Ishikawa (cell line): ENCODE measurements at regions not wholly inside any gene's neighbourhood (a gene's known extent, or its start where the extent isn't known, plus 50 kb on each side); places are given as distances from the start of the nearest gene placed in this dataset.

Experiments
- CEBPB ChIP-seq: IDR thresholded peaks from 2 replicates; pipeline ENCODE4 v1.6.1; 2012
- CREB1 ChIP-seq: IDR thresholded peaks from 2 replicates; pipeline ENCODE4 v1.6.1; 2012; ENCODE audit warnings: low read depth
- EGR1 ChIP-seq: IDR thresholded peaks from 2 replicates; pipeline ENCODE4 v1.6.1; 2012
- EP300 ChIP-seq: IDR thresholded peaks from 2 replicates; pipeline ENCODE4 v1.6.1; 2012; ENCODE audit warnings: borderline replicate concordance
- FOXM1 ChIP-seq: IDR thresholded peaks from 2 replicates; pipeline ENCODE4 v1.6.1; 2012; ENCODE audit warnings: low read depth, borderline replicate concordance
- NFIC ChIP-seq: IDR thresholded peaks from 2 replicates; pipeline ENCODE4 v1.6.1; 2012
- RAD21 ChIP-seq: IDR thresholded peaks from 2 replicates; pipeline ENCODE4 v1.6.1; 2012; ENCODE audit warnings: low read depth
- TAF1 ChIP-seq: IDR thresholded peaks from 2 replicates; pipeline ENCODE4 v1.6.1; 2012; ENCODE audit warnings: low read depth, mild to moderate bottlenecking
- TCF12 ChIP-seq: IDR thresholded peaks from 2 replicates; pipeline ENCODE4 v1.6.1; 2012; ENCODE audit warnings: low read depth
- TEAD4 ChIP-seq: IDR thresholded peaks from 2 replicates; pipeline ENCODE4 v1.6.1; 2012
- YY1 ChIP-seq: IDR thresholded peaks from 2 replicates; pipeline ENCODE4 v1.6.1; 2012; ENCODE audit warnings: low read depth
- ZBTB7A ChIP-seq: IDR thresholded peaks from 2 replicates; pipeline ENCODE4 v1.6.1; 2012; ENCODE audit warnings: low read depth
- TF ChIP-seq, protein P1 (sequence below): IDR thresholded peaks from 2 replicates; pipeline ENCODE4 v1.6.1; 2012
- TF ChIP-seq, protein P2 (sequence below): IDR thresholded peaks from 2 replicates; pipeline ENCODE4 v1.6.1; 2012; ENCODE audit warnings: low read depth, mild to moderate bottlenecking
- TF ChIP-seq, protein P3 (sequence below): IDR thresholded peaks from 2 replicates; pipeline ENCODE4 v1.6.1; 2012

DNA sequence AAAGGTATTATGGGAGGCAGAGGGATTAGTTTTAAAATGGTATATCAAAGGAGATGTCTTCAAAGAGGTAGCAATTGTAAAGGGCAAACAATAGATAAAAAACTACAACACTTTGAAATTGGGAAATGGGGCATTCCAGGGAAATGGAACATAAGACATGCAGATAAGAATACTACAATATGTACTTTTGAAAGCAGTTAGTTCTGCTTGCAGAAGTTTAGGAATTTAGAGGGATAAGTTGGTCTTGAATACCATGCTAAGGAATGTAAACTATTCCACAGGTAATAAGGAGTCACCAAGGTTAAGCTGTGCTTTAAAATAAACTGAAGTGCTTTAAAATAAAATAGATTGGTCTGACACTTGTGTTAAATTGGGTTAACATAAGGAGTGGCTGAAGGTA is 571.7 kb upstream of the ACVR2A start:
- TF ChIP-seq TEAD4 (peak; percentile 34; the same call in 1 of the 2 replicates), TAF1 (no peak)

DNA sequence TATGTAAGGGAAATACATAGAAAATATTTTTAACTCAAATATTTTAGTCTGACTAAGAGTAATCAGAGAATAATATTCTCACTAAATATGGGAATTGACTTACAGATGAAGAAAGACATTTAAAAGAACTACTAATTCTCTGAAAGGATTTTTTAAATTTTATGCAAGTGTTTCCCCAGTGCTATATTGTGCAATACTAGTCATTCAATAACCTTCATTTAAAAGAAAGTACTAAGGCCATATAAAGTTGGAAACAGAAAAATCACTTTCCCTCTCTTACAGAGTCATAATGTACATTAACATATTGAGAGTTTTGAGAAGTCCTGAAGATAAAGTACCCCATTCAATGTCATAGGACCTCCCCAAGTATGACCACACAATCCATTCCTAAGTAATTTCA is 584.6 kb upstream of the ACVR2A start:
- no peak for TF ChIP-seq RAD21
- no peak for TF ChIP-seq TCF12
- no peak for TF ChIP-seq FOXM1
- TF ChIP-seq, protein P1, sequence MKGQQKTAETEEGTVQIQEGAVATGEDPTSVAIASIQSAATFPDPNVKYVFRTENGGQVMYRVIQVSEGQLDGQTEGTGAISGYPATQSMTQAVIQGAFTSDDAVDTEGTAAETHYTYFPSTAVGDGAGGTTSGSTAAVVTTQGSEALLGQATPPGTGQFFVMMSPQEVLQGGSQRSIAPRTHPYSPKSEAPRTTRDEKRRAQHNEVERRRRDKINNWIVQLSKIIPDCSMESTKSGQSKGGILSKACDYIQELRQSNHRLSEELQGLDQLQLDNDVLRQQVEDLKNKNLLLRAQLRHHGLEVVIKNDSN: no peak
- TF ChIP-seq CEBPB: peak; percentile 28; the same call in 1 of the 2 replicates
- TF ChIP-seq TAF1: no peak

DNA sequence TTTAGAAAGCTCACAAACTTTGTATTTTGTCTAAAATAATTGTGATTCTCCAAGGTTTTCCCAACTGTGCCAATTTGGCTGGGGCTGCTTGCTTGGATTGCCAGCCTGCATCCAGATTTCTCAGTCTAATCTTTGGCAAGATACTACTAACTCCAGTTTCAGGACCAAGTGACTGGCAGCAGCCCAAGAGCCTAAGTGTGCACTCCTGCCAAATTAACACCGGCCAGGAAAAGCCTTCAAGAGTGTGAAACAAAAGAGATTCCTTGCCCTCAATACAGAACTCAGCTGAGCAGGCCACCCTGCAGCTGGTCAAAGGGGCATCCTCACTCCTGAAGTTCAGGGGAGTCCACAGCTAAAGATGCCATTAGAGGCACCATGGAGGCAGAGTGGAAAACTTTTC is 589.0 kb upstream of the ACVR2A start:
- TF ChIP-seq YY1: no peak
- TF ChIP-seq CREB1: no peak
- TF ChIP-seq TEAD4: no peak
- no peak for TF ChIP-seq TAF1
- TF ChIP-seq ZBTB7A: no peak
- TF ChIP-seq, protein P2, sequence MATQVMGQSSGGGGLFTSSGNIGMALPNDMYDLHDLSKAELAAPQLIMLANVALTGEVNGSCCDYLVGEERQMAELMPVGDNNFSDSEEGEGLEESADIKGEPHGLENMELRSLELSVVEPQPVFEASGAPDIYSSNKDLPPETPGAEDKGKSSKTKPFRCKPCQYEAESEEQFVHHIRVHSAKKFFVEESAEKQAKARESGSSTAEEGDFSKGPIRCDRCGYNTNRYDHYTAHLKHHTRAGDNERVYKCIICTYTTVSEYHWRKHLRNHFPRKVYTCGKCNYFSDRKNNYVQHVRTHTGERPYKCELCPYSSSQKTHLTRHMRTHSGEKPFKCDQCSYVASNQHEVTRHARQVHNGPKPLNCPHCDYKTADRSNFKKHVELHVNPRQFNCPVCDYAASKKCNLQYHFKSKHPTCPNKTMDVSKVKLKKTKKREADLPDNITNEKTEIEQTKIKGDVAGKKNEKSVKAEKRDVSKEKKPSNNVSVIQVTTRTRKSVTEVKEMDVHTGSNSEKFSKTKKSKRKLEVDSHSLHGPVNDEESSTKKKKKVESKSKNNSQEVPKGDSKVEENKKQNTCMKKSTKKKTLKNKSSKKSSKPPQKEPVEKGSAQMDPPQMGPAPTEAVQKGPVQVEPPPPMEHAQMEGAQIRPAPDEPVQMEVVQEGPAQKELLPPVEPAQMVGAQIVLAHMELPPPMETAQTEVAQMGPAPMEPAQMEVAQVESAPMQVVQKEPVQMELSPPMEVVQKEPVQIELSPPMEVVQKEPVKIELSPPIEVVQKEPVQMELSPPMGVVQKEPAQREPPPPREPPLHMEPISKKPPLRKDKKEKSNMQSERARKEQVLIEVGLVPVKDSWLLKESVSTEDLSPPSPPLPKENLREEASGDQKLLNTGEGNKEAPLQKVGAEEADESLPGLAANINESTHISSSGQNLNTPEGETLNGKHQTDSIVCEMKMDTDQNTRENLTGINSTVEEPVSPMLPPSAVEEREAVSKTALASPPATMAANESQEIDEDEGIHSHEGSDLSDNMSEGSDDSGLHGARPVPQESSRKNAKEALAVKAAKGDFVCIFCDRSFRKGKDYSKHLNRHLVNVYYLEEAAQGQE: no peak
- TF ChIP-seq EP300: no peak
- no peak for TF ChIP-seq FOXM1
- TF ChIP-seq, protein P3, sequence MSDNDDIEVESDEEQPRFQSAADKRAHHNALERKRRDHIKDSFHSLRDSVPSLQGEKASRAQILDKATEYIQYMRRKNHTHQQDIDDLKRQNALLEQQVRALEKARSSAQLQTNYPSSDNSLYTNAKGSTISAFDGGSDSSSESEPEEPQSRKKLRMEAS: no peak
- TF ChIP-seq, protein P1: no peak

DNA sequence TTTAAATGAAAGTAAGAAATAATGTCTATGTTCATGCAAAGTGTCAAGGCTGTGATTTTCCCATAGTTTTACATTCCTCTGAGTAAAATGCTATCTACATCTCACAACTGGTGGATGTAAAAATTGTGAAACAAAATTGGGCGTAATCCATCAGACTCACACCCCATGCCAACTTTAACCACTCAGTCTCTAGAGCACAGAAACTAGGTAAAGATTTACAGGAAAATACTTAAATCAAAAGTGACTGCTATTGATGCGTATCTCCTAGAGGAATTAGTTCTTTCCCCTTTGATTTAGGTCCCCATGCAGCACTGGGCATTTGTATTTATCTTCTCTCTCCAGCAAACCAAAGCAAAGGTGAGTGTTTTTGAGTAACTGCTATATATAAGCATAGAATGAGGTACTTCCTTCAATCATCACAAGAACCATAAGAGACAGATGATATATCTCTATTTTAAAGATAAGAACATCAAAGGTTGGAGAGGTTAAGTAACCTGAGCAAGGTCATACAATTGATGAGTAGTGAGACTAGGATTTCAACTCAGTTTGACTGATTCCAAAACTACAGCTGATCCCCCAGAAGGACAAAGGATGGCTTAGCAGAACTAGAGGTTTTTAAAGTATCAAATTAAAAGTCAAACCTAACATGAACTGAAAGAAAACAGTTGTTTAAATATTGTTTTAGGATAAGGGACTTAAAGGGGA is 594.0 kb upstream of the ACVR2A start:
- TF ChIP-seq TAF1: no peak
- no peak for TF ChIP-seq ZBTB7A
- no peak for TF ChIP-seq NFIC
- TF ChIP-seq EP300: no peak
- TF ChIP-seq TEAD4: no peak
- no peak for TF ChIP-seq CREB1
- TF ChIP-seq CEBPB: no peak
- TF ChIP-seq, protein P2: no peak
- TF ChIP-seq RAD21: no peak
- TF ChIP-seq, protein P3: no peak
- TF ChIP-seq EGR1: no peak
- no peak for TF ChIP-seq YY1
- TF ChIP-seq, protein P1: no peak
- no peak for TF ChIP-seq TCF12
- no peak for TF ChIP-seq FOXM1

DNA sequence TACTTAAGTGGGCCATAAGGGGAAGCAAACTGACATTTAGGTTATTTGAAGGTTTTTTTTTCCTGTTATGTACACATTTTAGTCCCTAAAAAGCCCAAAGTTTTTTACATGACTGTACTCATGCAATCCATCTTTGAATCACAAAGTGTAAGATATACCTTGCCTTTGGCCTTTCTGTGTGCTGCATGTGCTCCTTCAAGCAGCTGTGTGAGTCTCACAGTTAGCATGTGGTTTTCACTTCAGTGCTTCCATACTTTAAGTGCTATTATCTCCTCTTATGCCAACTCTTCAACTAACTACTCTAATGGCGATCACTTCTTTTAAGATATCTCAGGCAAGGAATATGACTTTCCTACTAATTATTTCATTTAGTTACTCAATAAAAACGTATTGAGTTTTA is 597.1 kb upstream of the ACVR2A start:
- TF ChIP-seq TCF12: no peak
- TF ChIP-seq EP300: no peak
- TF ChIP-seq NFIC: no peak

DNA sequence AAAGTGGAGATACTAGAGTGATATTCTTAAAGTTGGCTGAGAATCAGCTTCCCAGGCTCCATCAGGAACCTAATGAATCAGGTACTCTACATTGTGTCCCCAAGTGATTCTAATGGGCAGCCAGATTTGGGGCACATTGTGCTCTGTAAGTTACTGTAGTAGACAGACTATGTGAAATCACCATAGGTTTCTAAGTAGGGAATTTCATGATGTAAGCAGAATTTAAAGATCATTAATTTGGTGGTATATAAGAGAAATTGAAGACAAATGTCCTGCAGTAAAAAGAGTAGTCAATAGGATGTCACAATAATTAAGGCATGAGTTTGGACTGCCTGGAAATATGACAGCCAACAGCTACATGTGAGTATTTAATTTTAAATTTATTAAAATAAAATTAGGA is 602.4 kb upstream of the ACVR2A start:
- TF ChIP-seq TEAD4: no peak
- TF ChIP-seq, protein P1: no peak
- TF ChIP-seq ZBTB7A: no peak
- no peak for TF ChIP-seq NFIC
- TF ChIP-seq, protein P2: no peak
- TF ChIP-seq CEBPB: no peak
- TF ChIP-seq YY1: no peak
- no peak for TF ChIP-seq EP300
- no peak for TF ChIP-seq EGR1
- no peak for TF ChIP-seq CREB1
